ENCODE measurements at regions not wholly inside any gene's neighbourhood (a gene's known extent, or its start where the extent isn't known, plus 50 kb on each side); places are given as distances from the start of the nearest gene placed in this dataset.

GRCh38 chr2:126748188-126748760 is 92.3 kb downstream of the GYPC start:
- no peak for DNase-seq (ENCODE audit: low read depth)

- DNase-seq (ENCODE audit: low read depth): no peak
These were observed 93.1 kb downstream of the GYPC start for GRCh38 chr2:126748929-126749518.

GRCh38 chr2:126749537-126749936 is 93.6 kb downstream of the GYPC start:
- DNase-seq (ENCODE audit: low read depth): no peak

GRCh38 chr2:126750506-126750905 is 94.5 kb downstream of the GYPC start:
- DNase-seq (ENCODE audit: low read depth): no peak

- DNase-seq (ENCODE audit: low read depth): no peak
These were observed 95.5 kb downstream of the GYPC start for GRCh38 chr2:126751477-126751876.

- no peak for DNase-seq (ENCODE audit: low read depth)
These were observed 96.9 kb downstream of the GYPC start for GRCh38 chr2:126752876-126753275.

- no peak for DNase-seq (ENCODE audit: low read depth)
These were observed 97.7 kb downstream of the GYPC start for GRCh38 chr2:126753501-126754212.

- no peak for DNase-seq (ENCODE audit: low read depth)
These were observed 98.5 kb downstream of the GYPC start for GRCh38 chr2:126754240-126755004.

- no peak for DNase-seq (ENCODE audit: low read depth)
These were observed 100.2 kb downstream of the GYPC start for GRCh38 chr2:126756125-126756524.

GRCh38 chr2:126761256-126761980 is 105.5 kb downstream of the GYPC start:
- DNase-seq (ENCODE audit: low read depth): no peak

- no peak for DNase-seq (ENCODE audit: low read depth)
These were observed 106.3 kb downstream of the GYPC start for GRCh38 chr2:126761981-126762878.

GRCh38 chr2:126764686-126765265 is 108.8 kb downstream of the GYPC start:
- DNase-seq (ENCODE audit: low read depth): no peak

GRCh38 chr2:126765395-126765794 is 109.4 kb downstream of the GYPC start:
- DNase-seq (ENCODE audit: low read depth): no peak

- DNase-seq (ENCODE audit: low read depth): no peak
These were observed 110.5 kb downstream of the GYPC start for GRCh38 chr2:126766295-126766968.

GRCh38 chr2:126766969-126767296 is 111.0 kb downstream of the GYPC start:
- DNase-seq (ENCODE audit: low read depth): no peak

GRCh38 chr2:126769118-126769517 is 113.2 kb downstream of the GYPC start:
- no peak for DNase-seq (ENCODE audit: low read depth)

- no peak for DNase-seq (ENCODE audit: low read depth)
These were observed 114.5 kb downstream of the GYPC start for GRCh38 chr2:126770466-126770865.

GRCh38 chr2:126771094-126771493 is 115.1 kb downstream of the GYPC start:
- DNase-seq (ENCODE audit: low read depth): no peak

- DNase-seq (ENCODE audit: low read depth): no peak
These were observed 115.7 kb downstream of the GYPC start for GRCh38 chr2:126771501-126772195.

- DNase-seq (ENCODE audit: low read depth): no peak
These were observed 118.3 kb downstream of the GYPC start for GRCh38 chr2:126774290-126774689.

Measured in iris pigment epithelial cell (primary cell).